D721Med (cell line): ENCODE measurements at regions not wholly inside any gene's neighbourhood (a gene's known extent, or its start where the extent isn't known, plus 50 kb on each side); places are given as distances from the start of the nearest gene placed in this dataset.

Source experiments
- DNase-seq: peaks from one replicate; pipeline ENCODE4 v3.0.0; 2011; ENCODE audit warnings: low spot score; ENCODE audit not compliant: insufficient read length
- FAIRE-seq: peaks from 2 replicates; lab custom pipeline; 2011; peaks lifted over from hg19 to GRCh38; lab: Jason Lieb, UNC
- CTCF ChIP-seq: IDR thresholded peaks from 2 replicates; pipeline ENCODE4 v1.5.1; 2012; ENCODE audit warnings: mild to moderate bottlenecking, control low read depth; ENCODE audit not compliant: insufficient read depth; ENCODE audit errors: missing control alignments

- no peak for FAIRE-seq
- no peak for DNase-seq
- TF ChIP-seq CTCF, result no peak
Observed at GRCh38 chr1:36708587-36708986, 225.9 kb upstream of the CSF3R start.

- no peak for TF ChIP-seq CTCF
- no peak for FAIRE-seq
- no peak for DNase-seq
Observed at GRCh38 chr1:36707221-36707620, 224.5 kb upstream of the CSF3R start.

GRCh38 chr1:36706416-36706815, 223.7 kb upstream of the CSF3R start:
- FAIRE-seq, result no peak
- DNase-seq, result no peak
- no peak for TF ChIP-seq CTCF

- DNase-seq (no peak), FAIRE-seq (no peak)
- no peak for TF ChIP-seq CTCF
Observed at GRCh38 chr1:36705629-36706028, 222.9 kb upstream of the CSF3R start.

- DNase-seq (peak; percentile 89), FAIRE-seq (peak; percentile 29)
Observed at GRCh38 chr1:36703526-36704208, 221.0 kb upstream of the CSF3R start.

GRCh38 chr1:36702963-36703362, 220.2 kb upstream of the CSF3R start:
- DNase-seq (no peak), FAIRE-seq (no peak)
- TF ChIP-seq CTCF, result no peak

More at GRCh38 chr1:36703526-36704208, 221.0 kb upstream of the CSF3R start:
- peak; percentile 97 for TF ChIP-seq CTCF

GRCh38 chr1:36699113-36699911, 216.6 kb upstream of the CSF3R start:
- no peak for TF ChIP-seq CTCF
- DNase-seq (no peak), FAIRE-seq (no peak)
